Activated CD8-positive, alpha-beta memory T cell treated with anti-CD3 and anti-CD28 coated beads for 36 hours (primary cell): ENCODE measurements at regions not wholly inside any gene's neighbourhood (a gene's known extent, or its start where the extent isn't known, plus 50 kb on each side); places are given as distances from the start of the nearest gene placed in this dataset.

ENCODE experiments used
- CTCF ChIA-PET: fragments of 350-600 bp; sonication (Branson Sonifier 250); formaldehyde crosslinking; loops from one replicate; lab custom pipeline; 2021; ENCODE audit warnings: antibody characterized with exemption; lab: Charles Lee
- POLR2A ChIA-PET: fragments of 350-600 bp; sonication (Branson Sonifier 250); formaldehyde crosslinking; loops from one replicate; lab custom pipeline; 2021; ENCODE audit warnings: antibody characterized with exemption; lab: Charles Lee

DNA sequence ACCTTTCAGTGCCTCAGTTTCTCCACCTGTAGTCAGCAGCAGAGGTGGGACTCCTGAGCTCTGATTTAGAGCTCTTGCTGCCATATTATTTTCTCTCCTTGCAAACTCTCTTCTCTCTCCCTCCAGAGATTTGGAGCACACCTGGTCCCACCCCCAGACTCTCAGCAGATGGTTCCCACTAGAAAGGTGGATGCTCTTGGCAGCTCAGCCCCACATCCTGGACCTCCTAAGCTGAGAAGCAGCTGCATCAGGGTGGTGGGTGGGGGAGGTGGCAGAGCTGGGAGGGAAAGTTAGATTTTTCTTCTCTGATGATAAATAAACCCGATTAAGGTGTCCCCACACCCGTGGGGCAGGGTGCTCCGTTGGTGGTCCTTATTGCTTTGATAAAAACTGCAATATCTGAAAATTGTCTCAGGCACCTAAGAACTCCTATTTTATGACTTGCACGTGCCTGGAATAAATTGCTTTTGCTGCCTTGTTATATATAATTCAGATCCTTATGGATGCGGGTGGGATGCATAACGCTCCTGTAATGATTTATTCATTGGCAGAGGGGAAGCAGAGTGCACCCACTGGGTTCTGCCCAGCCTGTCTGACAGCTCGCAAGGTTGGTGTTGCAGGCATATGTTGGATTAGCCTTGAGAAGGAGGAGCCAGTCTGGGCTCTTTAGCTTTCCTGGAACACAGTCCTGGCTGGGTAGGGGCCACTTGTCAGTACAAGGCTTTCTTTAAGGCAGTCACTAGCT is 214.2 kb downstream of the SUDS3 start:
- CTCF ChIA-PET, result no interaction called here
- POLR2A ChIA-PET, result no interaction called here

DNA sequence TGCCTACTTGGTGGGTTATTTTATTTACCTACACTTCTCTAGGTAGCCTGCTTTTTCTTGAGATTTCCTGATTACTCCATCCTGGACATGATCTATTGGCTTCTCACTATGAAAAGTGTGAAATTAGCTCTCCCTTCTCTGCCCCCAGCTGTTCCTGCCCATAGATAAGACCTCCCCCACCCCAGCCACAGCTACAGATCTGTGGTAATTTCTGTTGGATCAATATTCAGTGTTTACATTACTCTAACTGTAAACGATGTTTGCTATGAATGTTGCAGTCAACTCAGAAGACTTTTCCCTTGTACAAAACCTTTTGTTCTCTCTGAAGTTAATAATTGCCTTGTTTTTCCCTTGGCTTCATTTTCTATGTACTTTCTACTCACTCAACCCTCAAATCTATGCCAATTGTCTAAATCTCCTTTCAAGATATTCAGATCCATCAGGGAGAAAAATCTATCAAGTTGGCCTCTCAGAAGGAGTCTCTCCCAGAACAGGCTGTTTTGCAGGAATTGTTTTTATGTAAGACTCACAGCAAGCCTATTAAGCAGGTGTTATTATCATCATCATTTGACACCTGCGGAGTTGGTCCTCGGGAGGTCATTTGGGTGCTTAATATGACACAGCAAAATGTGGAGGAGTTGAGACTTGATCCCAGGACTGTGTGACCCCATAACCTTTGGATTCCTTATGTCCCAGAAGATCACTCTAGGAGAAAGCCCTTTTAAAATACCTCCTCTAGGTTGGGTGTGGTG is 227.4 kb downstream of the SUDS3 start:
- CTCF ChIA-PET, result no interaction called here
- POLR2A ChIA-PET, result no interaction called here

DNA sequence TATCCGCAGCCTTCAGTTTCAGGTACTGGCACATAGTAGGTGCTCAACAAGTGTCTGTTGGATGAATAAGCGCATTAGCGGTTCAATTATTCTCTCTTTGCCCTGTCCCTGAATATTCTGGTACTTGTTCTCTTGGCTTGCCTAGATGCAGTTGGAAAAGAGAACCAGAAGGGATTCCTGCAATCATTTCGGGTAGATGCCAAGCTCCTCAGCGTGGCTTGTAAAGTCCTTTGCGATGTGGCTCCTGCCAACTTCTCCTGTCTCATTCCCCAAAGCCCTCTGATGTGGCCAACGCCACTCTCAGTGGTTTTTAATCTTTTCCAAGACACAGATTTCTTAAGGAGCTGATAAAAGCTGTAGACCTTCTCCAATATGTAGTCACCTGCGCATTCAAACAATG is 230.3 kb downstream of the SUDS3 start:
- POLR2A ChIA-PET, result no interaction called here
- CTCF ChIA-PET, result no interaction called here

DNA sequence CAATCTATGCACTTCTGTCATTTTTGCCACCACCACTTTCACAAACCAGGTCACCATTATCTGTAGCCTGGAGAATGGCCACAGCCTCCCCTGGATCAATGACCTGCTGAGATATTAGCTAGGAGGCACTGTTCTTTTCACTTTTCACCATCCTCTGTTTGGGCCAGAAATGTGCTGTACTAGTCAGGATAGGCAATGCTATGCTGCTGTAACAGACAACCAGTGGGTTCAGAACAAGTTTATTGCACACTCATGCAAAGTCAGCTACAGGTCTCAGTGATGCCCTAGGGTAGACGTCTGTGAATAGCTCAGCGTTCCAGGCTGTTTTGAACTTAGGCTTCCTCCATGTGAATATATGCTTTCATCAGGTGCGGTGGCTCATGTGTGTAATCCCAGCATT is 231.5 kb downstream of the SUDS3 start:
- CTCF ChIA-PET, result no interaction called here
- POLR2A ChIA-PET, result no interaction called here

DNA sequence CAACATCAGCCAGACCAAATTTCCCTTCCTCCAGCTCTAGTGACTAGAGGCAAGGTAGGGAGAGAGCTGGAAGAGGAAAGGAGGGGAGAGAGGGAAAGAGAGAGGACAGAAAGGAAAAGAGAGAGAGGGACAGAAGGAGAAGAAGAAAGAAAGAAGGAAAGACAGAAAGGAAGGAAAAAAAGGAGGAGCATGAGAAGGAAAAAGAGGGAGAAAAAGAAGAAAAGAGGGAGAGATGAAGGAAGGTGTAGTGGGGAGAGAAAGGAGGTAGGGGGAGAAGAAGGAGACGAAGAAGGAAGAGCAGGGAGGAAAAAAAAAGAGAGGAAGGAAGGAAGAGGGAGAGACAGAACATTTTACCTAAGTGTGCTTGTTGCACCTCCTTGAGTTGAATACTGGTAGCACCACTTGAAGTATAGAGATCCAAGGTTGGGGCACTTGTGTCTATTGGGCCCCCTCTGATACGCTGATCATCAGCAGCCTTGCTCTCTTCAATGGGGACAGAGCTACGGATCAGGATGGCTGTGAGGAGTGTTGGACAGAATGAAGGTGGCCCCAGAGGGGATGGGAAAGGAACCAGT is 232.5 kb downstream of the SUDS3 start:
- CTCF ChIA-PET, result no interaction called here
- POLR2A ChIA-PET, result no interaction called here

DNA sequence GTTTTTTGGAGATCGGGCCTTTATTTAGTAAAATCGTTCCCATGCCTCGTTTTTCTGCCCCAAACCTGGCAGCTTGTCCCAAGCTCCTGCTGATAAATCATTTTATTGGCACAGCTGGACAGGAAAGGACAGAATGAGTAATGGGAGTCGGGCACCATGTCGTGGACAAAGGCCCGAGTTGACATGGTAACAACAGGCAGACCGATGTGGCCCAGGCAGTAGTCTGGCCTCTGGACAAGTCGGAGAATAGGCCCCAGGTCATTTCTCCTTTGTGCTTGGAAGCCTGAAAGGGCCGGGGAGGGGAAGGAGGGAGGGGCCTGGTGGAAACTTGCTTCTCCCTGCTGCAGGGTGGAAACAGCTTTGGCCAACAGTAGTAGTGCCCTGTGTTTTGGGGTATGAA is 234.9 kb downstream of the SUDS3 start:
- ChIA-PET CTCF (no interaction called here), POLR2A (no interaction called here)

DNA sequence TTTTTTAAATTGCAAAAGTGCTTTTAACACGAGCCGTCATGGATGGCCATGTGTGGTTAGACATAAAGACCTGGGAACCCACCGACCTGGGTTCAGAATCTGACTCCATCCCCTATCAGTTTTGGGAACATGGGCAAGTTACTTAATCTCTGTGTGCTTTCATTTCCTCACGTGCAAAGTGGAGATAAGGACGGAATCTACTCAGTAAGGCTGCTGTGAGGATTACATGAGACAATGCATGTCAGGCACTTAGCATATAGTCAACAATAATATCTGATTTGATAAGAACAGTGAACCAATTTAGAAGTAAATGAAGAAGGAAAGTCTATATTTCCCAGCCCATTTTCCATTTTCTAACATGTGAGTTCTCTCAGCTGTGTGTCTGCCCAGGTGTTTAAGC is 235.4 kb downstream of the SUDS3 start:
- ChIA-PET POLR2A (no interaction called here), CTCF (no interaction called here)

DNA sequence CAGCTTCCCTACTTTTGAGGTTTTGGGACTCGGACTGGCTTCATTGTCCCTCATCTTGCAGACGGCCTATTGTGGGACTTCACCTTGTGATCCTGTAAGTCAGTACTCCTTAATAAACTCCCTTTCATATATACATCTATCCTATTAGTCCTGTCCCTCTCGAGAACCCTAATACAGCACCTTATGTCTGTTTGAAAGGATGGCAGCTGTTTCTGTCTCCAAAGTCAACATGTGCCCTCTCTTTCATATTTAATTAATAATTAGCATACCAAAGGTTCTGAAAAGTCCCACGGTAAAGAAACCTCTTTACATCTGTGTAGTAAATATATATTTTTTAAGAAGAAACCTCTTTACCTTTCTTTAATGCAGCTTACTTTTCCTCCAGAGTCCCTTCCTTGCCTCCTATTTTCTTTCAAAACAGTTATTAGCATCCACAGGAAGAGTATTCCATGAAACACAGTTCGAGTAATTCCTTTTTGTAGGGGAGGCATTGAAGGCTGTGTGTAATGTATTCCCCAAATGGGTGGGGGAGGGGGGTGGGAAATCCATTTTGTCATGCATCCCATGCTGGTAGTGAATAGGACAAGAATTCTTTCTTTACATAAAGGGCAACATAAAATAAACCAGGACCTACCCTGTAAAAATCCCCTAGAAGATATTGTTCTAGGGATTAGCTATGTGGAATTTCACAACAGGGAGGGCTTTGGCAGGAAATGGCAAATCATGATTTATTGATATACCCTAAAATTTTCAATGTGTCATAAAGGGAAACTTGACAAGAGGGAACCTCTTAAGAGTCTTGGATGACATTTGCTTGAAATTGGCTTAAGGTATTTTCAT is 241.5 kb downstream of the SUDS3 start:
- CTCF ChIA-PET, result no interaction called here
- POLR2A ChIA-PET, result no interaction called here

DNA sequence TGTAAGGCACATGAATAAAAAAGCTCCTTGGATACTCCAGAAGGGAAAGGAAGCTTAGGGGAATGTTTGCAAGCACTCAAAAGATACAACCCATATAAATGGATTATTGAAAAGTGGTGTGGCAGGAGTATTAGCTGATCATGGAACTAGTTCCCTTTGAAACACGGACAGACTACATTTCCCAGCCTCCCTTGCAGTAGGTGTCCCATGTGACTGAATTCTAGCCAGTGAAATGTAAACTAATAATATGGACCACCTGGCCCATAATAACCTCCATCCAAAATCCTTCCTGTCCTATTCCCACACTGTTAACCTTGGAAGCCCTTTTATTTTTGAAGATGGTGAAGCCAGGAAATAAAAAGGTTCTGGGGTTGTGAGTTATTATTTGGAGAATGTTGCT is 242.3 kb downstream of the SUDS3 start:
- CTCF ChIA-PET, result no interaction called here
- POLR2A ChIA-PET, result no interaction called here

DNA sequence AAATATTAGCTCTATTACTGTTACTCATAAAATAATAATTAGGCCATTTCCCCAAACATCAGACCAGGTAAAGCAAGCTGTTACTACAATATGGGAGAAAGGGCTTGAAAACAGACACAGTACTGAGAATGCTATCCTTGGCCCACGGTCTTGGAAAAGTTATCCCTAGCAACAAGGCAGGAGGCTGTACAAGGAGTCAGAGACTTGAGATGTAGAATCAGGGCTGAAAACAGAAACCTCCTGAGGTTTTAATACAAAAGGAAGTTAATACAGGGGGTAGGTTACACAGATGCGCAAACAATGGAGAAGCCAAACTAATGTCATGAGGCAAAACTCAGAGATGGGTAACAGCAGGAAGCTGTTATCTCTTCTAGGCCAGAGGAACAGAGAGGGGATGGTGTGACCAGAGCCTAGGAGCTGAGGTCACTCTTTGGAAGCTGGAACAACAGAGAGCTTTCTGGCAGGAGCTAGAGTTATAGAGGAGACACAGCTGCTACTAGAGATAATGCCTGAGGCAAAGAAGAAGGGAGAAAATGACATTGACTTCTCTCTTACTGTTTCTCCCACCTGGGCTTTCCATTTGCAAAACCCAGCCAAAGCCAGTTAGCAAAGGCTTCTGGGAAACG is 248.8 kb downstream of the SUDS3 start:
- POLR2A ChIA-PET, result no interaction called here
- CTCF ChIA-PET, result interaction anchor here (0.6 kb wide), 1 partner anchor 1016 kb away, joined by 3 read pairs; no protein-coding TSS in a partner anchor

DNA sequence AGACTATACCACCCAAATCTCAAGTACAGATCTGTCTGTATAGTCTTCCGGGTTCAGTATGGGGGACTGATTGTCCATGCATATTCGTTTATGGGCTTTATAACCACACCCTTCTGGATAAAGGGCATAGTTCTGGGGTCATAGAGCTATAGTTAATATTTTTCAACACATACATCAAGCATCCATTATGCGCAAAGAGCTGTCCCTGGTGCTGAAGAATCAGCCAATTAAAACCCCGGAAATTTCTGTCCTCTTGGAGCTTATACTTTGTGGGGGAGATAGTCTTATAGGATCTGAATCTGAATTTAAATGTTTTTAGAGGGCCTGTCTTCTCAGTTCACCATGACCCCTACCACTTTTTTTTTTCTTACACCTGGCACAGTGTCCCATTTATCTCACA is 256.7 kb downstream of the SUDS3 start:
- CTCF ChIA-PET, result no interaction called here
- POLR2A ChIA-PET, result no interaction called here

DNA sequence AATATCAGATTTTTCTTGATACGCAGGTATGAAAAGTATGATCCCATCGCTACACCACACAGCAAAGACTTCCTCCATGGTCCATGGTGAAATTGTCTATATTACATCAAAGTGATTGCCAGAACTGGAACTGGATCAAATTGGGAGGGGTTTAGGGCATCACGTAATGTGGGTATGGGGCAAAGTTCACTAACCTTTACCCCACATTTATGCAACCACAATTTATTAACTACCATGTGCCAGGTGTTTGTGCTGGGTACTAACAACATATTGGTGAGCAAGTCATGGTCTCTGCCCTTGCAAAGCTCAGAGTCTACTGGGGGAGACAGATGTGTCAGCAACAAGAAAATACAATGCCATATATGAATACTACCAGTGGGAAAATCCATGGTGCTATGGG is 258.9 kb downstream of the SUDS3 start:
- ChIA-PET POLR2A (no interaction called here), CTCF (no interaction called here)

DNA sequence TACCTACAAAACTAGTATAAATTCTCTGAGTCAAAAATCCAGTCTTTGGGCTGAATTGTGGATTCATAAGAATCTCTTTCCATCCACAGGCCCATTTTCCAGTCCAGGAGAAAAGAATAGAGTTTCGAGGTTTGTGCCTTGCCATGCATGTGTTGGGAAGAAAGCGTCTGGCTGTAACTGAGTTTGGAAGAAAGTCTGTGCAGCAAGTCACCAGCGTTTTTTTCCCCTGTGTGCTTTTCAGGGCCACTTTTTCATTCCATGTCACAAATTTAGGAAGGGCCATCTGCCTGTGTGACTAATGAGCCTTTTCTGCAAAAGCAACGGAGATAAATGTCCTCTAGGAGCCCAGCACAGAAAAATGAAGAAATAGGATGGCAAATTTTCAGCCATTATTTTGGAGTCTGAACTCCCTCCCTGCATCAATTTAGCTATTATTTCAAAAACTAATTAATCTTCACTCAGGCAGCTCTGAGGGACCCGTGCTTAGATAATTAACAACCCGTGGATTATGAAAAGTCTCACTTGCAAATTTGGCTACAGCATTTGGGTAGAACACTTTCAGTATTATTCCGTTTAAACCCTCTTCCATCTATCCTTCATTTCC is 261.5 kb downstream of the SUDS3 start:
- ChIA-PET CTCF (no interaction called here), POLR2A (no interaction called here)

DNA sequence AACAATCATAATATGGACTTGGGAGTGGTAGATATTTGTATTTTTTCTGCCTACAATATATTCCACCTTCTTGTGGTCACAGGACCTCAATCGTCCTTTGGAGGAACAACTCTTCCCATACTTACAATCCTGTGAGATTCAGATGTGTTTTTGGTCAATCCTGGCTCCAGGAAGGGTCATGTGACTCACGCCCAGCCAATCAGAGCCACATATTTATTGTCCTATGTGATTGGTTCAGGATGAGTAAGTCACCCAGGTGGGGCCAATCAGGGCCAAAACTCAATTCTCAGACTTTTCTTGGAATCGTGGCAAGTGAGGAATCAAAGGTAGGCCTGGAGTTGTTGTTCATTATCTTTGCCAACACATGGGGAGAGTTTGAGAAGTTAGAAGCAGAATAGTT is 264.9 kb downstream of the SUDS3 start:
- POLR2A ChIA-PET, result no interaction called here
- CTCF ChIA-PET, result no interaction called here

DNA sequence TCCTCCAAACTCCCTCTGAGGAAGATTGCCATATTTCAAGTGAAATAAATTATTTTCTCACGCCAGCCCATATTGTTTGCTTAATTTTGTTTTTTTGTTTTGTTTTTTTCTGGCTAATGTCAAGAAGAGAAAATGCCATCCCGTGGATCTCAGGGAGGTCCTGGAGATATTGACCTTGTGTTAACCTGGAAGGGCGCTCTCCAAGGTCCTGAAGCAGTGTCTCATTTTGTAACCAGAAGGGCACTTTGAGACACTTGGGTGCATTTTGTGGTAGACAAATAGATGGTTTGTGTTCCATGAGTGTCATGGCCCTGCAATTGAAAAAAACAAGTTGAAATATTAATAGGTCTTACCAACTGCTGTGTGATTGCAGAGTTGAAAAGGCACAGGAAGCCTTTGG is 268.9 kb downstream of the SUDS3 start:
- ChIA-PET POLR2A (no interaction called here), CTCF (interaction anchor here (0.6 kb wide), 1 partner anchor 47 kb away, joined by 4 read pairs; no protein-coding TSS in a partner anchor)

DNA sequence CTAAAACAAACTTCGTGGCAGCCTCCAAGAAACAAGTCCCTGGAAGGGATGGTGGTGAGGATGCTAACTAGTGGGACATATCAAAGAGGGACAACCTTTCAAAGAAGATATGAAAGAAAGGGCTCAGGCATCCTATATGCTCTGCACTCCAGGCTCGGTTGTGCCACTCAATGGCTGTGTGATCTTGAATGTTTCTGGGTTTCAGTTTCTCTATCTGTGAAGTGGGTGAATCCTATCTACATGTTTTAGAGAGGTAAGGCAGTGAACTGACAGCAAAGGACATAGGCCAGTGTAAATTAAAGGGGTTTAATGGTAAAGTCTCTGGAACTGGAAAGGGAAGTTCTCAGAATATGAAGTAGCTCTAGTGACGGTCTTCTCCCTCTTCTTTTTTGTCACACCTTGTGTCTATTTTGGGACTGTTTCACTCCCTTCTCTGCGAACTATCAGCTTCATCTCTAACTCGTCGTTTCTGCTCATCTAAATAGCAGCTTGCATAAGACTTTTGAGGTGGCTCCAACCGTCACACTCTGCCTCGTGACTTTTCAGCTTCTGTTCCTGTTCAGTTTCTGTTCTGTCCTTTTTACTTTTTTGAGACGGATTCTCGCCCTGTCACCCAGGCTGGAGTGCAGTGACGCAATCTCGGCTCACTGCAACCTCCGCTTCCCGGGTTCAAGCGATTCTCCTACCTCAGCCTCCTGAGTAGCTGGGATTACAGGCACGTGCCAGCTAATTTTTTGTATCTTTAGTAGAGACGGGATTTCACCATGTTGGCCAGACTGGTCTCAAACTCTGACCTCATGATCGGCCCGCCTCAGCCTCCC is 273.6 kb downstream of the SUDS3 start:
- POLR2A ChIA-PET, result no interaction called here
- CTCF ChIA-PET, result interaction anchor here (1.1 kb wide), 1 partner anchor 10 kb away, joined by 3 read pairs; no protein-coding TSS in a partner anchor

DNA sequence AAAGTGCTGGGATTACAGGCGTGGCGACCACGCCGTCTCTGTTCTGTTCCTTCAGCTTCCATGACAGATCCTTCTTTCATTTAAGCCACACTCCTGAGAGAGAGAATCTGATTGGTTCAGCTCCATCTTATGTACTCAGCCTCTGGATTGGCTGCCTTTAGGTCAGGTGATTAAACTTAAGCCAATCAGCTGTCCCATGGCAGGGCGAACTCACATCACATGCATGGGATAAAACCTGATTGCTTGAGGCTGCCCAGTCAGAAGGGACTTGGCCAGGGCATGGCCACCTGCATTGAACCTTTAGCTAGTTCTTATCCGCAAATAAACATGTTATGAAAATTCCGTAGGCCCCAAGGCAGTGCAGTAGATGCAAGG is 274.2 kb downstream of the SUDS3 start:
- POLR2A ChIA-PET, result no interaction called here
- CTCF ChIA-PET, result interaction anchor here (1.1 kb wide), 1 partner anchor 11 kb away, joined by 3 read pairs; no protein-coding TSS in a partner anchor

DNA sequence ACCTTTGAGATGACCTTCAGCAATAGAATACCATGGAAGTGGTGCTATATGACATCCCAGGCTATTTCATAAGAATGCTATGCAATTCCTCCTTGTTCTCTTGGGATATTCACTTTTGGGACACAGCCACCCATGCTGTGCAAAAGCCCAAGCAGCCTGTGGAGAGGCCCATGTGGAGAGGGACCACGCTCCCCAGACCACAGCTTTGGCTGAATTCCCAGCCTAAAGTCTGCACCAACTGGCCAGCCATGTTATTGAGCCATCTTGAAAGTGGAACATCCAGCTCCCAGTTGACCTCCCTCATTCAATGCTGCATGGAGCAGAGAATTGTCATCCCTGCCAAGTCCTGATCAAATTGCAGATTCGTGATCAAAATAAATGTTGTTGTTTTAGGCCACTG is 275.1 kb downstream of the SUDS3 start:
- POLR2A ChIA-PET, result no interaction called here
- CTCF ChIA-PET, result no interaction called here
